Hepatocyte (in vitro differentiated cells): ENCODE measurements at regions not wholly inside any gene's neighbourhood (a gene's known extent, or its start where the extent isn't known, plus 50 kb on each side); places are given as distances from the start of the nearest gene placed in this dataset.

Source experiments
- CTCF ChIP-seq: fragments of 200-600 bp; sonication (generic); IDR thresholded peaks from 2 replicates; pipeline ENCODE4 v1.5.1; 2016; ENCODE audit warnings: antibody characterized with exemption, mild to moderate bottlenecking; ENCODE audit not compliant: poor library complexity
- EZH2phosphoT487 ChIP-seq: fragments of 200-600 bp; sonication (generic); IDR thresholded peaks from one replicate; pipeline ENCODE4 v1.6.1; 2018; ENCODE audit warnings: antibody characterized with exemption, mild to moderate bottlenecking, low read depth, moderate library complexity; ENCODE audit not compliant: unreplicated experiment, severe bottlenecking

GRCh38 chr21:20592463-20592862 is 405.7 kb upstream of the NCAM2 start:
- no peak for TF ChIP-seq CTCF
- no peak for TF ChIP-seq EZH2phosphoT487
